IMR-90 (cell line): ENCODE measurements at regions not wholly inside any gene's neighbourhood (a gene's known extent, or its start where the extent isn't known, plus 50 kb on each side); places are given as distances from the start of the nearest gene placed in this dataset.

Experiments
- CEBPB ChIP-seq: IDR thresholded peaks from 2 replicates; pipeline ENCODE4 v1.6.1; 2012; ENCODE audit warnings: low read depth, low read length, improper control_type of control experiment
- CTCF ChIP-seq: conservative IDR thresholded peaks from 2 replicates; pipeline ENCODE4 v1.5.1; 2012; ENCODE audit warnings: mild to moderate bottlenecking, low read depth, low read length, improper control_type of control experiment
- FOS ChIP-seq: fragments of 150-350 bp; IDR thresholded peaks from 2 replicates; pipeline ENCODE4 v1.6.1; 2016; ENCODE audit warnings: low read depth, low read length
- MXI1 ChIP-seq: IDR thresholded peaks from 2 replicates; pipeline ENCODE4 v1.6.1; 2012; ENCODE audit warnings: low read depth, mild to moderate bottlenecking, low read length, moderate library complexity, borderline replicate concordance
- POLR2A ChIP-seq: IDR thresholded peaks from 2 replicates; pipeline ENCODE4 v1.6.1; 2012; ENCODE audit warnings: mild to moderate bottlenecking, low read depth, low read length
- RAD21 ChIP-seq: IDR thresholded peaks from 2 replicates; pipeline ENCODE4 v1.6.1; 2012; ENCODE audit warnings: low read length, improper control_type of control experiment
- SMC3 ChIP-seq: fragments of 150-350 bp; IDR thresholded peaks from 2 replicates; pipeline ENCODE4 v1.6.1; 2016; ENCODE audit warnings: low read depth, mild to moderate bottlenecking, antibody characterized with exemption, low read length, moderate library complexity
- USF2 ChIP-seq: fragments of 150-350 bp; IDR thresholded peaks from 2 replicates; pipeline ENCODE4 v1.6.1; 2017; ENCODE audit warnings: mild to moderate bottlenecking, antibody characterized with exemption, low read length, low read depth

- TF ChIP-seq CTCF: no peak
- TF ChIP-seq SMC3: no peak
- no peak for TF ChIP-seq USF2
- TF ChIP-seq MXI1: no peak
- TF ChIP-seq POLR2A: no peak
- TF ChIP-seq CEBPB: no peak
- TF ChIP-seq RAD21: no peak
- TF ChIP-seq FOS: no peak
Observed at GRCh38 chr19:27890696-27891095, 1322.3 kb downstream of the UQCRFS1 start.
